ENCODE measurements at regions not wholly inside any gene's neighbourhood (a gene's known extent, or its start where the extent isn't known, plus 50 kb on each side); places are given as distances from the start of the nearest gene placed in this dataset.

GRCh38 chr13:90237852-90238251 is 1109.6 kb upstream of the MIR17HG start:
- no peaks in the 10 kb centered on the region for H3K36me3 ChIP-seq
- no peak for ATAC-seq

GRCh38 chr13:90238413-90238812 is 1109.1 kb upstream of the MIR17HG start:
- Histone ChIP-seq H3K9me3 (no peaks in the 10 kb centered on the region), H3K36me3 (no peaks in the 10 kb centered on the region), H3K27me3 (no peaks in the 10 kb centered on the region), H3K27ac (no peak overlapping the region), H3K4me3 (no peak overlapping the region), H3K4me1 (no peaks in the 10 kb centered on the region)
- intact Hi-C loops (cut with DNase I) = no loop called here
- DNase-seq (no peak), ATAC-seq (no peak)
- TF ChIP-seq CTCF (IDR thresholded peaks at IDR 0.05) = no peak
- 46 to 48% methylated on average over 4 of the region's 4 CpGs for WGBS, 2 donors

More at GRCh38 chr13:90237852-90238251, 1109.6 kb upstream of the MIR17HG start:
- no peak for TF ChIP-seq CTCF (IDR thresholded peaks at IDR 0.05)
- H3K27ac ChIP-seq = no peak overlapping the region
- H3K4me3 ChIP-seq = no peak overlapping the region
- no peak for DNase-seq
- no peaks in the 10 kb centered on the region for H3K27me3 ChIP-seq
- intact Hi-C loops (cut with DNase I) = no loop called here
- H3K9me3 ChIP-seq = no peaks in the 10 kb centered on the region
- no peaks in the 10 kb centered on the region for H3K4me1 ChIP-seq

- no peak for TF ChIP-seq CTCF (IDR thresholded peaks at IDR 0.05)
- Histone ChIP-seq H3K27me3 (no peaks in the 10 kb centered on the region), H3K36me3 (no peaks in the 10 kb centered on the region), H3K9me3 (no peaks in the 10 kb centered on the region), H3K4me3 (no peak overlapping the region), H3K4me1 (no peaks in the 10 kb centered on the region), H3K27ac (no peak overlapping the region)
- ATAC-seq (no peak), DNase-seq (no peak)
- intact Hi-C loops (cut with DNase I) = no loop called here
- 85 to 92% methylated on average over 3 of the region's 3 CpGs for WGBS, 2 donors
These were observed 1108.4 kb upstream of the MIR17HG start for GRCh38 chr13:90239130-90239529.

DNA sequence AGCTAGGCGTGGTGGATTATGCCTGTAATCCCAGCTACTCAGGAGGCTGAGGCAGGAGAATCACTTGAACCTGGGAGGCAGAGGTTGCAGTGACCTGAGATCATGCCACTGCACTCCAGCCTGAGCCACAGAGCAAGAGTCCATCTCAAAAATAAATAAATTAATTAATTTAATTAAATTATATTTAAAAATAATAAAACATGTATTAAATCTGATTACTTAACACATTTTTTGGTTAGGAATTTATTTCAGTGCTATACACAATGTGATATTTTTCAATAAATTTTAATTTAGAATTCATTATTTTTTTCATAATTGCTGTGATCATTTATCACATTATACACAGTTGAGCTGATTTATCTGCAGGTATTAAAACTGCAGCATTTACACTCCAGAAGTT is 1101.5 kb upstream of the MIR17HG start:
- Histone ChIP-seq H3K27me3 (no peaks in the 10 kb centered on the region), H3K27ac (no peak overlapping the region), H3K9me3 (peaks cover 0 to 10% (median 0%) of the 10 kb centered on the region in 11 donors), H3K4me3 (no peak overlapping the region), H3K36me3 (no peaks in the 10 kb centered on the region), H3K4me1 (no peaks in the 10 kb centered on the region)
- WGBS, 2 donors = 80 to 86% methylated on average over 1 of the region's 1 CpG
- ATAC-seq = no peak
- no peak for TF ChIP-seq CTCF (IDR thresholded peaks at IDR 0.05)
- DNase-seq = no peak
- intact Hi-C loops (cut with DNase I) = no loop called here

Measured in heart right ventricle (tissue), 16 donors.